ENCODE measurements at regions not wholly inside any gene's neighbourhood (a gene's known extent, or its start where the extent isn't known, plus 50 kb on each side); places are given as distances from the start of the nearest gene placed in this dataset.
A peak's percentile ranks its signal among the peaks of the same experiment; 100 is the strongest.

DNA sequence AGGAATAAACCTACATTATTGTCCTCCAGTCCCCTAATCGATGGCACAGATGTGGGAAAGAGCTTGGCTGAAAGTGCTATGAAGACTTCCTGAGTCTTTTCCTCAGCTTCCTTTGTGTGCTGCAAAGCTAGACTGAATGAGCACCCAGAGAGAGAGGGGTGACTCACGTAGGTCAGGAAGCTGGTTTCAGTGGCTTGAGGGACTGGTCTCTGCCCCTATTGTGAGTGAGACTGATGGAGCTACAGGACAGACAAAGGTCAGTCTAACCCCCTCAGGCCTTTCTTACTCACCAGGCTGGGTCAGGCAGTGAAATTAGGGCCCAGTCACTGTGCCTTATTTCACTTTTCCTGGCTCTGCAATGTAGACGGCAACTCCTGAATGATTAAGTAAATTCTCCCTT, 171.1 kb upstream of the GRB10 start:
- Histone ChIP-seq H3K27me3 (replicated peaks; ENCODE audit: insufficient read depth) (no peaks in the 10 kb centered on the region), H3K4me3 (no peak overlapping the region), H3K27ac (no peak overlapping the region), H3K9me3 (no peaks in the 10 kb centered on the region), H3K36me3 (no peaks in the 10 kb centered on the region), H3K4me1 (ENCODE audit: control insufficient read depth in 1 of 2, low read depth in 2 of 2) (peaks cover 8 to 22% of the 10 kb centered on the region in 2 donors)
- DNase-seq (ENCODE audit: low spot score) (no peak), ATAC-seq (ENCODE audit: insufficient number of reproducible peaks, low FRiP score, low read depth) (peak; percentile 33)
- TF ChIP-seq, protein P1, sequence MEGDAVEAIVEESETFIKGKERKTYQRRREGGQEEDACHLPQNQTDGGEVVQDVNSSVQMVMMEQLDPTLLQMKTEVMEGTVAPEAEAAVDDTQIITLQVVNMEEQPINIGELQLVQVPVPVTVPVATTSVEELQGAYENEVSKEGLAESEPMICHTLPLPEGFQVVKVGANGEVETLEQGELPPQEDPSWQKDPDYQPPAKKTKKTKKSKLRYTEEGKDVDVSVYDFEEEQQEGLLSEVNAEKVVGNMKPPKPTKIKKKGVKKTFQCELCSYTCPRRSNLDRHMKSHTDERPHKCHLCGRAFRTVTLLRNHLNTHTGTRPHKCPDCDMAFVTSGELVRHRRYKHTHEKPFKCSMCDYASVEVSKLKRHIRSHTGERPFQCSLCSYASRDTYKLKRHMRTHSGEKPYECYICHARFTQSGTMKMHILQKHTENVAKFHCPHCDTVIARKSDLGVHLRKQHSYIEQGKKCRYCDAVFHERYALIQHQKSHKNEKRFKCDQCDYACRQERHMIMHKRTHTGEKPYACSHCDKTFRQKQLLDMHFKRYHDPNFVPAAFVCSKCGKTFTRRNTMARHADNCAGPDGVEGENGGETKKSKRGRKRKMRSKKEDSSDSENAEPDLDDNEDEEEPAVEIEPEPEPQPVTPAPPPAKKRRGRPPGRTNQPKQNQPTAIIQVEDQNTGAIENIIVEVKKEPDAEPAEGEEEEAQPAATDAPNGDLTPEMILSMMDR (IDR thresholded peaks at IDR 0.05): no peak

DNA sequence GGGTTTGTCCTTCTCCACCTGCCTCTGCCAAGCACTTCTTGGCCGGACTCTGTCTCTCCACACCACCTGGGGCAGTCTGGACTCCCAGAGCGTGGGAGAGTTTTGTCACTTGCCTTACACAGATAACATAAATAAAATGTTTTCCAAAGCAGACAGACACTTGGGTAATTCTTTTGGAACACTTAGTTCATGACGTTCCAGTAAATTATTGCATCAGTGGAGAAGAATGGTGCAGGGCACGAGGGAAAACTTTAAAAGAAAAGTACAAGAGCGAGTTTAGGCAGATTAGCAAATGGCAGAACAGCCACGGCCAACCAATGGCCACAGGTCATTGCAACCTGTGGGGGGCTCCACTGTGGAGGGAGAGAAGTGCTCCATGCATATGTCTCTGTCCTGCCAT, 170.6 kb upstream of the GRB10 start:
- H3K27ac ChIP-seq: peak overlapping the region in 1 of 2 donors; percentile 25

DNA sequence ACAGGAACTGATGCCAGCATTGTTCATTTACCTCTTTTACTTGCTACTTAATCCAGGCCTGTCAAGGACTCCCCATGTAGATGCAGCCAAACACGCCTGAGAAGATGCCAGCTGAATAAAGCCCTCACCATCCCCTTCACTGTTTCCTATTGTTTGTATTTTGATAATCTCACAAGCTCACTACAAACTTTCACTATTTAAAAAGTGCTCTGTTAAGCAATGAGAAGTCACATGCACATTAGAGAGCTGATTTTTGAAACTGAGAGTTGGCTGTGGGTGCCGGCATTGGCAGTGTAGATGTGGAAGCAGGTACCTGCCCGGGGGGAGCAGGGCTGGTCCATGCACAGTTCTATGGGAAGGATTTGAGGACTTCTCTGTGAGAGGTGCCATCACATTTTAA, 169.8 kb upstream of the GRB10 start:
- H3K9me3 ChIP-seq: no peaks in the 10 kb centered on the region
- peak overlapping the region in 1 of 2 donors; percentile 25 for H3K27ac ChIP-seq

More for the DNA sequence above, 170.6 kb upstream of the GRB10 start:
- ATAC-seq (ENCODE audit: insufficient number of reproducible peaks, low FRiP score, low read depth) (peak; percentile 31), DNase-seq (ENCODE audit: low spot score) (no peak)
- peaks cover 8 to 22% of the 10 kb centered on the region in 2 donors for H3K4me1 ChIP-seq (ENCODE audit: control insufficient read depth in 1 of 2, low read depth in 2 of 2)
- TF ChIP-seq, protein P1 (IDR thresholded peaks at IDR 0.05): no peak
- no peaks in the 10 kb centered on the region for H3K36me3 ChIP-seq
- no peaks in the 10 kb centered on the region for H3K27me3 ChIP-seq (replicated peaks; ENCODE audit: insufficient read depth)
- no peaks in the 10 kb centered on the region for H3K9me3 ChIP-seq
- no peak overlapping the region for H3K4me3 ChIP-seq

GRCh38 chr7:50952120-50952519, 169.4 kb upstream of the GRB10 start:
- Histone ChIP-seq H3K27ac (no peak overlapping the region), H3K4me1 (ENCODE audit: control insufficient read depth in 1 of 2, low read depth in 2 of 2) (peaks cover 8 to 22% of the 10 kb centered on the region in 2 donors), H3K36me3 (no peaks in the 10 kb centered on the region), H3K4me3 (no peak overlapping the region), H3K9me3 (no peaks in the 10 kb centered on the region), H3K27me3 (replicated peaks; ENCODE audit: insufficient read depth) (no peaks in the 10 kb centered on the region)
- TF ChIP-seq, protein P1 (IDR thresholded peaks at IDR 0.05): no peak
- DNase-seq (ENCODE audit: low spot score) (no peak), ATAC-seq (ENCODE audit: insufficient number of reproducible peaks, low FRiP score, low read depth) (no peak)

More for the DNA sequence above, 169.8 kb upstream of the GRB10 start:
- no peaks in the 10 kb centered on the region for H3K36me3 ChIP-seq
- peaks cover 8 to 22% of the 10 kb centered on the region in 2 donors for H3K4me1 ChIP-seq (ENCODE audit: control insufficient read depth in 1 of 2, low read depth in 2 of 2)
- H3K4me3 ChIP-seq: no peak overlapping the region
- no peak for ATAC-seq (ENCODE audit: insufficient number of reproducible peaks, low FRiP score, low read depth)
- TF ChIP-seq, protein P1 (IDR thresholded peaks at IDR 0.05): no peak
- H3K27me3 ChIP-seq (replicated peaks; ENCODE audit: insufficient read depth): no peaks in the 10 kb centered on the region
- DNase-seq (ENCODE audit: low spot score): no peak

DNA sequence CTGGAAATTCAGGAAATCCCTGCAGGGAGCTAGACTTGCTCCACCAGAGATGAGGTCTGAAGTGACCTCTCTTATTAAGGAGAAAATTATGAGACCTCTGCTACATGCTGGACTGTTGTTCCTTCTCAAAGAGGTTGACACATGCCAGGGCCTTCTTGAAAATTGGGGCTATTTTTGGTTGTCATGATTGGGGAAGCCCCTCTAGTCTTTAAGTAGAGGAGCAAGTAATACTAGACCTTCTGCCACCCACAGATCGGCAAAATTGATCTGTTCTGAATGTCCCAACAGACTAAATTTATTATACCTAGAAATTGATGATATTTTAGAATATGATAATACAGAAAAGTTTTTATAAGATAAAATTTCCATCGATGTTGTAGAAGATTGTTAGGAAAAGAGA, 160.8 kb upstream of the GRB10 start:
- no peak for ATAC-seq (ENCODE audit: insufficient number of reproducible peaks, low FRiP score, low read depth)
- H3K4me3 ChIP-seq: no peak overlapping the region
- no peak for DNase-seq (ENCODE audit: low spot score)
- no peaks in the 10 kb centered on the region for H3K27me3 ChIP-seq (replicated peaks; ENCODE audit: insufficient read depth)
- no peaks in the 10 kb centered on the region for H3K4me1 ChIP-seq (ENCODE audit: control insufficient read depth in 1 of 2, low read depth in 2 of 2)
- TF ChIP-seq, protein P1 (IDR thresholded peaks at IDR 0.05): no peak
- H3K36me3 ChIP-seq: no peaks in the 10 kb centered on the region
- H3K27ac ChIP-seq: no peak overlapping the region
- no peaks in the 10 kb centered on the region for H3K9me3 ChIP-seq

Data from thoracic aorta (tissue), 2 donors.